ENCODE measurements at regions not wholly inside any gene's neighbourhood (a gene's known extent, or its start where the extent isn't known, plus 50 kb on each side); places are given as distances from the start of the nearest gene placed in this dataset.

DNA sequence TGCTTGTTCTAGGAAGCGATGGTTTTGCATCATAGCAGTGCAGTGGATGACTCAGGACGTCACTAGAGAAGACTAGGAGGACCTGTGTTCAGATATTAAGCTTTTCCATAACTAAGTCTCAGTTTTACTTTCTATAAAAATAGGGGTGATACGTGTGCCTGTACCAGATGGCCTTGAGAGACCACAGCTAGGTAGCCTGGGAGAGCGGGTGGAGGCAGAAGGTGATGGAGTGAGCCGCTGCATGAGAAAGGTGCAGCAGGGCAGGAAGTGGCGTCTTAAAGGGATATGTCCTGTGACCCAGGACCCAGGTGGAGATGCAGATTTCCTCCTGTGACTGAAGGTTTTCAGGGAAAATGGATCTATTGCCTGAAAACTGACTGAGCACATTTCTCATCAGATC is 304.9 kb downstream of the CDC14C start:
- no peak for TF ChIP-seq YY1 (tag by site-specific recombination; IDR thresholded peaks at IDR 0.05)
- TF ChIP-seq REST (tag by site-specific recombination; IDR thresholded peaks at IDR 0.05), result no peak

All from HEK293 (cell line).